Transverse colon (tissue), 4 donors: ENCODE measurements at regions not wholly inside any gene's neighbourhood (a gene's known extent, or its start where the extent isn't known, plus 50 kb on each side); places are given as distances from the start of the nearest gene placed in this dataset.

Experiments
- DNase-seq: peaks from one replicate; pipeline ENCODE4 v3.0.0-alpha.2; 2019
- H3K27ac ChIP-seq, 4 donors: fragments of 200-600 bp; sonication (generic); 2 replicates each; pipeline ENCODE4 v1.5.1; 2016 to 2018; ENCODE audit warnings: inconsistent platforms in 4 of 4
- H3K27me3 ChIP-seq: fragments of 200-600 bp; sonication (generic); 2 replicates; pipeline ENCODE4 v1.5.1; 2017; ENCODE audit warnings: inconsistent platforms
- H3K36me3 ChIP-seq, 4 donors: fragments of 200-600 bp; sonication (generic); 2 replicates each; pipeline ENCODE4 v1.5.1; 2017 to 2019; ENCODE audit warnings: inconsistent platforms in 4 of 4
- H3K4me1 ChIP-seq, 4 donors: fragments of 200-600 bp; sonication (generic); 2 replicates each; pipeline ENCODE4 v1.5.1; 2017 to 2020; ENCODE audit warnings: inconsistent platforms in 4 of 4
- H3K4me3 ChIP-seq, 4 donors: fragments of 200-600 bp; sonication (generic); 1 replicate in 1 of 4; 2 replicates in 3 of 4; pipeline versions ENCODE4 v1.5.1 to v1.6.1; 2017 to 2019; ENCODE audit warnings: inconsistent platforms in 4 of 4
- H3K9me3 ChIP-seq, 2 donors: fragments of 200-600 bp; sonication (generic); 2 replicates each; pipeline ENCODE4 v1.5.1; 2017 to 2019; ENCODE audit warnings: inconsistent platforms in 2 of 2
- EP300 ChIP-seq: sonication (generic); formaldehyde crosslinking; IDR thresholded peaks from one replicate; pipeline ENCODE4 v1.6.1; 2017; ENCODE audit warnings: antibody characterized with exemption, low read depth
- POLR2A ChIP-seq: fragments of 450-650 bp; IDR thresholded peaks from one replicate; pipeline ENCODE4 v1.6.1; 2016; ENCODE audit warnings: antibody characterized with exemption, mild to moderate bottlenecking, moderate library complexity
- POLR2AphosphoS5 ChIP-seq, 3 donors: sonication (generic); formaldehyde crosslinking; IDR thresholded peaks; one replicate each; pipeline ENCODE4 v1.6.1; 2016; ENCODE audit warnings: antibody characterized with exemption in 3 of 3
- WGBS, 2 donors: methylation state at CpG; one replicate each; pipeline ENCODE4 v1.1.5; 2018; ENCODE audit warnings: low coverage in 1 of 2; 5-methylcytosine and 5-hydroxymethylcytosine counted together
- in situ Hi-C, 4 donors: fragments of 200-750 bp; cut with MboI; loops; one replicate each; pipeline versions ENCODE4 v1.15.0 to v1.15.1; 2017; ENCODE audit warnings: low sequenced_read_pairs in 3 of 4, low pct_ligation_motif_present in 1 of 4, low pct_unique_long_range_greater_than_20kb in 1 of 4
- intact Hi-C: fragments of 100-400 bp; cut with DNase I; formaldehyde crosslinking; loops from one replicate; pipeline ENCODE4 v1.15.1; 2023; ENCODE audit warnings: low total_unique reads
- TF ChIP-seq, protein P1 (sequence below), 5 experiments: fragments of 200-600 bp in 3 of 5; fragments of 450-650 bp in 2 of 5; sonication (generic) in 3 of 5; IDR thresholded peaks; 1 replicate in 2 of 5; 2 replicates in 3 of 5; pipeline ENCODE4 v1.5.1; 2016 to 2017; ENCODE audit warnings: antibody characterized with exemption in 5 of 5, inconsistent platforms in 3 of 5, mild to moderate bottlenecking in 2 of 5, moderate library complexity in 1 of 5

GRCh38 chr14:35220920-35221319 lies 71.3 kb upstream of the PSMA6 start:
- no peak overlapping the region for H3K27ac ChIP-seq
- H3K36me3 ChIP-seq: no peaks in the 10 kb centered on the region
- TF ChIP-seq, protein P1, sequence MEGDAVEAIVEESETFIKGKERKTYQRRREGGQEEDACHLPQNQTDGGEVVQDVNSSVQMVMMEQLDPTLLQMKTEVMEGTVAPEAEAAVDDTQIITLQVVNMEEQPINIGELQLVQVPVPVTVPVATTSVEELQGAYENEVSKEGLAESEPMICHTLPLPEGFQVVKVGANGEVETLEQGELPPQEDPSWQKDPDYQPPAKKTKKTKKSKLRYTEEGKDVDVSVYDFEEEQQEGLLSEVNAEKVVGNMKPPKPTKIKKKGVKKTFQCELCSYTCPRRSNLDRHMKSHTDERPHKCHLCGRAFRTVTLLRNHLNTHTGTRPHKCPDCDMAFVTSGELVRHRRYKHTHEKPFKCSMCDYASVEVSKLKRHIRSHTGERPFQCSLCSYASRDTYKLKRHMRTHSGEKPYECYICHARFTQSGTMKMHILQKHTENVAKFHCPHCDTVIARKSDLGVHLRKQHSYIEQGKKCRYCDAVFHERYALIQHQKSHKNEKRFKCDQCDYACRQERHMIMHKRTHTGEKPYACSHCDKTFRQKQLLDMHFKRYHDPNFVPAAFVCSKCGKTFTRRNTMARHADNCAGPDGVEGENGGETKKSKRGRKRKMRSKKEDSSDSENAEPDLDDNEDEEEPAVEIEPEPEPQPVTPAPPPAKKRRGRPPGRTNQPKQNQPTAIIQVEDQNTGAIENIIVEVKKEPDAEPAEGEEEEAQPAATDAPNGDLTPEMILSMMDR (IDR thresholded peaks at IDR 0.05): no peak
- TF ChIP-seq EP300: no peak
- TF ChIP-seq POLR2AphosphoS5 (IDR thresholded peaks at IDR 0.05): no peak
- TF ChIP-seq POLR2A: no peak
- no peaks in the 10 kb centered on the region for H3K9me3 ChIP-seq
- peaks cover 0 to 8% (median 0%) of the 10 kb centered on the region in 4 donors for H3K4me1 ChIP-seq
- intact Hi-C loops (no loop called here), in situ Hi-C loops (no loop called here)
- DNase-seq: no peak
- H3K27me3 ChIP-seq: no peaks in the 10 kb centered on the region
- WGBS, 2 donors: 86 to 91% methylated on average over 1 of the region's 1 CpG
- H3K4me3 ChIP-seq: no peak overlapping the region

GRCh38 chr14:35221462-35221861 lies 70.7 kb upstream of the PSMA6 start:
- no peak for TF ChIP-seq POLR2A
- TF ChIP-seq, protein P1 (IDR thresholded peaks at IDR 0.05): no peak
- no peak for TF ChIP-seq EP300
- no peak for TF ChIP-seq POLR2AphosphoS5 (IDR thresholded peaks at IDR 0.05)
- 80 to 82% methylated on average over 3 of the region's 3 CpGs for WGBS, 2 donors

DNA sequence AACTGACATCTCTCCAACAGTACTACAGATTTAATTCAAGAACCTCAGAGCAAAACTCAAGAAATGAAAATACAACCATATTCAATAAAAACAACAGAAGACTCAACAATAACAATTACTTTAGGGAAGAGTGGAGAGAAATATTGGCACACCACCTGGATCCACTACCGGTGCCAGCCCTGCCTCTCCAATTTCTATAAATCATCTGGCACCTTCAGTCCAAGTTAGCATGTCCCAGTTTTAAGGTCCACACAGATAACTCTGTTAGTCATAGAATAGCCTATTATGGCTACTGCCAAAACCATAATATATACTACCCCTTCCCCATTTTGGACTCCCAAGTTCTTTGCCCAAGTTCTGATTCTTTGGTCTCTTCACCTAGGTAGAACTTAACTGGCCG lies 69.9 kb upstream of the PSMA6 start:
- whole genome bisulfite sequencing, 2 donors: 86 to 89% methylated on average over 2 of the region's 2 CpGs
- in situ Hi-C loops: no loop called here

More at GRCh38 chr14:35221462-35221861, 70.7 kb upstream of the PSMA6 start:
- intact Hi-C loops: no loop called here
- in situ Hi-C loops: no loop called here
- DNase-seq: no peak
- H3K9me3 ChIP-seq: no peaks in the 10 kb centered on the region
- H3K4me3 ChIP-seq: no peak overlapping the region
- H3K36me3 ChIP-seq: no peaks in the 10 kb centered on the region
- H3K4me1 ChIP-seq: peaks cover 0 to 8% (median 0%) of the 10 kb centered on the region in 4 donors
- H3K27ac ChIP-seq: no peak overlapping the region
- H3K27me3 ChIP-seq: no peaks in the 10 kb centered on the region

GRCh38 chr14:35222872-35223466 lies 69.2 kb upstream of the PSMA6 start:
- Histone ChIP-seq H3K9me3 (no peaks in the 10 kb centered on the region), H3K27me3 (no peaks in the 10 kb centered on the region), H3K4me1 (peaks cover 0 to 8% (median 0%) of the 10 kb centered on the region in 4 donors), H3K4me3 (no peak overlapping the region), H3K27ac (no peak overlapping the region), H3K36me3 (no peaks in the 10 kb centered on the region)
- no peak for DNase-seq
- TF ChIP-seq, protein P1 (IDR thresholded peaks at IDR 0.05): no peak
- no peak for TF ChIP-seq POLR2A
- TF ChIP-seq EP300: no peak
- no peak for TF ChIP-seq POLR2AphosphoS5 (IDR thresholded peaks at IDR 0.05)
- in situ Hi-C loops: no loop called here
- WGBS, 2 donors: 84 to 90% methylated on average over 4 to 5 of the region's 5 CpGs
- intact Hi-C loops: no loop called here

More for the DNA sequence above, 69.9 kb upstream of the PSMA6 start:
- H3K4me3 ChIP-seq: no peak overlapping the region
- no peaks in the 10 kb centered on the region for H3K9me3 ChIP-seq
- H3K27me3 ChIP-seq: no peaks in the 10 kb centered on the region
- intact Hi-C loops: no loop called here
- H3K4me1 ChIP-seq: peaks cover 0 to 8% (median 0%) of the 10 kb centered on the region in 4 donors
- no peak for DNase-seq
- TF ChIP-seq POLR2A: no peak
- TF ChIP-seq POLR2AphosphoS5 (IDR thresholded peaks at IDR 0.05): no peak
- TF ChIP-seq, protein P1 (IDR thresholded peaks at IDR 0.05): no peak
- TF ChIP-seq EP300: no peak
- H3K27ac ChIP-seq: no peak overlapping the region
- no peaks in the 10 kb centered on the region for H3K36me3 ChIP-seq
